HepG2 (cell line): ENCODE measurements at regions not wholly inside any gene's neighbourhood (a gene's known extent, or its start where the extent isn't known, plus 50 kb on each side); places are given as distances from the start of the nearest gene placed in this dataset.

Experiments
- ATAC-seq: fragments of 200-7000 bp; cut with Tn5 transposase; 3 replicates; pipeline ENCODE4 v1.9.1; 2020; ENCODE audit warnings: mild to moderate bottlenecking, moderate library complexity
- BruUV-seq: library from RNA; stranded (reverse); fragments of 400-500 nt; replicated peaks from 2 replicates; lab custom pipeline; 2021; lab: Mats Ljungman, UMichigan
- CTCF ChIA-PET: fragments of 300-600 bp; formaldehyde crosslinking; extraction: SDS; loops from one replicate; lab custom pipeline; 2021; ENCODE audit warnings: low total read pairs, inconsistent platforms, low intra/inter-chr PET ratio; lab: Yijun Ruan, JAX
- POLR2A ChIA-PET: fragments of 350-600 bp; sonication (Branson Sonifier 250); formaldehyde crosslinking; loops from one replicate; lab custom pipeline; 2020; ENCODE audit warnings: antibody characterized with exemption, inconsistent platforms; lab: Yijun Ruan, JAX
- DNase-seq: peaks from one replicate; pipeline ENCODE4 v3.0.0-alpha.2; 2015; ENCODE audit warnings: low spot score
- FAIRE-seq: peaks from 3 replicates; lab custom pipeline; 2011; peaks lifted over from hg19 to GRCh38; lab: Jason Lieb, UNC
- H2AFZ ChIP-seq: one replicate; pipeline ENCODE4 v1.6.1; 2011; ENCODE audit warnings: low read length, inconsistent platforms
- H3K27ac ChIP-seq: fragments of 300-600 bp; 3 replicates; pipeline ENCODE4 v1.8.0; 2011; ENCODE audit warnings: mixed run types, mild to moderate bottlenecking, mixed read lengths, low read length, inconsistent platforms; ENCODE audit not compliant: insufficient read depth; ENCODE audit errors: extremely low read length
- H3K27me3 ChIP-seq, 2 experiments: fragments of 200-600 bp in 1 of 2; 2 replicates in 1 of 2; 3 replicates in 1 of 2; pipeline versions ENCODE4 v1.6.0 to v1.8.0; 2011; ENCODE audit warnings: low read length in 2 of 2, mild to moderate bottlenecking in 2 of 2, moderate library complexity in 2 of 2, inconsistent platforms in 1 of 2; ENCODE audit not compliant: insufficient read depth in 2 of 2, control insufficient read depth in 1 of 2
- H3K36me3 ChIP-seq, 2 experiments: fragments of 200-600 bp in 1 of 2; replicated peaks in 1 of 2; 2 replicates in 1 of 2; 3 replicates in 1 of 2; pipeline versions ENCODE4 v1.5.1 to v1.8.0; 2011; ENCODE audit warnings: low read length in 2 of 2, inconsistent platforms in 1 of 2; ENCODE audit not compliant: insufficient read depth in 2 of 2, control insufficient read depth in 1 of 2
- H3K4me1 ChIP-seq: 2 replicates; pipeline ENCODE4 v1.5.1; 2012; ENCODE audit warnings: low read length, inconsistent platforms; ENCODE audit not compliant: insufficient read depth
- H3K4me2 ChIP-seq: 2 replicates; pipeline ENCODE4 v1.6.0; 2011; ENCODE audit warnings: low read depth, low read length, inconsistent platforms
- H3K4me3 ChIP-seq, 3 experiments: fragments of 200-600 bp in 1 of 3; sonication (generic), shearing (Covaris generic) in 1 of 3; replicated peaks in 1 of 3; 2 replicates each; pipeline ENCODE4 v1.5.1; 2011 to 2016; ENCODE audit warnings: low read length in 3 of 3, inconsistent platforms in 2 of 3, low read depth in 2 of 3, mild to moderate bottlenecking in 2 of 3, control low read depth in 1 of 3, mixed read lengths in 1 of 3; ENCODE audit not compliant: insufficient read depth in 1 of 3
- H3K79me2 ChIP-seq: one replicate; pipeline ENCODE4 v1.6.1; 2011; ENCODE audit warnings: low read length, inconsistent platforms; ENCODE audit not compliant: insufficient read depth
- H3K9ac ChIP-seq: 2 replicates; pipeline ENCODE4 v1.6.0; 2011; ENCODE audit warnings: mild to moderate bottlenecking, low read depth, low read length, inconsistent platforms; ENCODE audit not compliant: insufficient read depth
- H3K9me3 ChIP-seq: 2 replicates; pipeline ENCODE4 v1.5.1; 2012; ENCODE audit warnings: mild to moderate bottlenecking, low read length
- H4K20me1 ChIP-seq: 2 replicates; pipeline ENCODE4 v1.6.0; 2011; ENCODE audit warnings: inconsistent platforms, mild to moderate bottlenecking, low read length, moderate library complexity; ENCODE audit not compliant: insufficient read depth
- DMAP1 ChIP-seq: IDR thresholded peaks from 2 replicates; pipeline ENCODE4 v1.6.1; 2016
- HNRNPUL1 ChIP-seq: fragments of 200-400 bp; formaldehyde crosslinking; IDR thresholded peaks from 2 replicates; pipeline ENCODE4 v1.6.1; 2017; ENCODE audit warnings: low read depth, mild to moderate bottlenecking, low read length, moderate library complexity
- KLF15 ChIP-seq: sonication (generic); formaldehyde crosslinking; IDR thresholded peaks from 2 replicates; pipeline ENCODE4 v1.8.1; 2023; ENCODE audit warnings: borderline replicate concordance, mild to moderate bottlenecking, inconsistent platforms, missing genetic modification reagents, mixed read lengths
- MTF2 ChIP-seq: sonication (generic); formaldehyde crosslinking; IDR thresholded peaks from 2 replicates; pipeline ENCODE4 v1.5.0; 2020; ENCODE audit warnings: missing genetic modification reagents, borderline replicate concordance
- MXD4 ChIP-seq: IDR thresholded peaks from 2 replicates; pipeline ENCODE4 v1.6.1; 2016; ENCODE audit warnings: mild to moderate bottlenecking, missing biosample characterization, missing genetic modification reagents
- ONECUT2 ChIP-seq: sonication (generic); formaldehyde crosslinking; IDR thresholded peaks from 2 replicates; pipeline ENCODE4 v1.4.0; 2020; ENCODE audit warnings: missing genetic modification reagents
- PCBP2 ChIP-seq: fragments of 200-400 bp; formaldehyde crosslinking; optimal IDR thresholded peaks from 2 replicates; pipeline ENCODE3; 2018; ENCODE audit warnings: low read length, low read depth; ENCODE audit not compliant: poor library complexity, severe bottlenecking
- PREB ChIP-seq: sonication (generic); formaldehyde crosslinking; IDR thresholded peaks from 2 replicates; pipeline ENCODE4 v1.4.0; 2020; ENCODE audit warnings: missing genetic modification reagents
- RNF2 ChIP-seq: fragments of 450-650 bp; conservative IDR thresholded peaks from 2 replicates; pipeline ENCODE4 v1.6.1; 2016; ENCODE audit warnings: low read depth
- ZBTB20 ChIP-seq: sonication (generic); formaldehyde crosslinking; IDR thresholded peaks from 2 replicates; pipeline ENCODE4 v1.8.1; 2023; ENCODE audit warnings: missing genetic modification reagents, low read depth, mild to moderate bottlenecking, borderline replicate concordance
- ZBTB21 ChIP-seq: sonication (generic); formaldehyde crosslinking; IDR thresholded peaks from 2 replicates; pipeline ENCODE4 v1.4.0; 2020; ENCODE audit warnings: missing genetic modification reagents
- ZBTB7A ChIP-seq: sonication (generic); formaldehyde crosslinking; IDR thresholded peaks from 2 replicates; pipeline ENCODE4 v1.8.0; 2022; ENCODE audit warnings: mild to moderate bottlenecking, missing genetic modification reagents
- ZFP37 ChIP-seq: sonication (generic); formaldehyde crosslinking; IDR thresholded peaks from 2 replicates; pipeline ENCODE4 v1.4.0; 2020; ENCODE audit warnings: missing genetic modification reagents, borderline replicate concordance
- ZNF12 ChIP-seq: sonication (generic); formaldehyde crosslinking; IDR thresholded peaks from 2 replicates; pipeline ENCODE4 v1.5.0; 2020; ENCODE audit warnings: missing genetic modification reagents
- ZNF263 ChIP-seq: sonication (generic); formaldehyde crosslinking; IDR thresholded peaks from 2 replicates; pipeline ENCODE4 v1.4.0; 2020; ENCODE audit warnings: missing genetic modification reagents
- ZNF44 ChIP-seq: sonication (generic); formaldehyde crosslinking; IDR thresholded peaks from 2 replicates; pipeline ENCODE4 v1.5.1; 2020; ENCODE audit warnings: mild to moderate bottlenecking, missing genetic modification reagents
- ZNF556 ChIP-seq: sonication (generic); formaldehyde crosslinking; IDR thresholded peaks from 2 replicates; pipeline ENCODE4 v1.4.0; 2020; ENCODE audit warnings: mild to moderate bottlenecking, missing genetic modification reagents, borderline replicate concordance
- ZNF660 ChIP-seq: sonication (generic); formaldehyde crosslinking; IDR thresholded peaks from 2 replicates; pipeline ENCODE4 v1.5.1; 2020; ENCODE audit warnings: mild to moderate bottlenecking, low read depth, missing genetic modification reagents, borderline replicate concordance
- ZNF740 ChIP-seq: sonication (generic); formaldehyde crosslinking; IDR thresholded peaks from 2 replicates; pipeline ENCODE4 v1.4.0; 2020; ENCODE audit warnings: missing genetic modification reagents
- WGBS: methylation state at CpG from one replicate; pipeline ENCODE4 v1.1.6; 2017; ENCODE audit warnings: low lambda C conversion rate; 5-methylcytosine and 5-hydroxymethylcytosine counted together
- in situ Hi-C: cut with HindIII; loops from 2 replicates; pipeline ENCODE4 v1.10.0; 2017; ENCODE audit warnings: low pct_unique_long_range_greater_than_20kb; ENCODE audit not compliant: extremely low pct_ligation_motif_present
- intact Hi-C: fragments of 100-400 bp; cut with micrococcal nuclease; formaldehyde crosslinking; loops from one replicate; pipeline ENCODE4 v1.10.0; 2022; ENCODE audit not compliant: unreplicated experiment

- no peak overlapping the region for H3K27ac ChIP-seq
- in situ Hi-C loops (no loop called here), intact Hi-C loops (no loop called here)
- H3K4me3 ChIP-seq, result no peak overlapping the region
- H2AFZ ChIP-seq, result no peak overlapping the region
- BruUV-seq, result no TSS peak
- H3K9me3 ChIP-seq, result no peaks in the 10 kb centered on the region
- H3K4me1 ChIP-seq, result no peaks in the 10 kb centered on the region
- H4K20me1 ChIP-seq, result no peaks in the 10 kb centered on the region
- POLR2A ChIA-PET, result no interaction called here
- H3K36me3 ChIP-seq, result no peaks in the 10 kb centered on the region
- H3K9ac ChIP-seq, result no peak overlapping the region
- FAIRE-seq (no peak), DNase-seq (no peak), ATAC-seq (no peak)
- TF ChIP-seq ONECUT2 (CRISPR knock-in tag), result no peak
- no peak for TF ChIP-seq ZNF660 (CRISPR knock-in tag)
- H3K4me2 ChIP-seq, result no peak overlapping the region
- no peaks in the 10 kb centered on the region for H3K27me3 ChIP-seq
- CTCF ChIA-PET, result no interaction called here
- H3K79me2 ChIP-seq, result no peaks in the 10 kb centered on the region
Observed at GRCh38 chr4:112865443-112865842, 184.0 kb upstream of the ANK2 start.

GRCh38 chr4:112876316-112876715 lies 173.1 kb upstream of the ANK2 start:
- no peaks in the 10 kb centered on the region for H4K20me1 ChIP-seq
- H3K27me3 ChIP-seq, result no peaks in the 10 kb centered on the region
- DNase-seq (no peak), ATAC-seq (no peak), FAIRE-seq (no peak)
- WGBS, result 0% methylated on average over 2 of the region's 2 CpGs
- ChIA-PET CTCF (no interaction called here), POLR2A (no interaction called here)
- no peak overlapping the region for H3K27ac ChIP-seq
- no peak overlapping the region for H3K9ac ChIP-seq
- no peaks in the 10 kb centered on the region for H3K79me2 ChIP-seq
- TF ChIP-seq HNRNPUL1, result no peak
- TF ChIP-seq ZNF12 (CRISPR knock-in tag), result no peak
- no peak for TF ChIP-seq MTF2 (CRISPR knock-in tag)
- TF ChIP-seq DMAP1, result no peak
- no peak for TF ChIP-seq ZNF740 (CRISPR knock-in tag)
- TF ChIP-seq ZFP37 (CRISPR knock-in tag), result no peak
- TF ChIP-seq ZBTB20 (CRISPR knock-in tag), result no peak
- no peak for TF ChIP-seq RNF2
- TF ChIP-seq ZBTB21 (CRISPR knock-in tag), result no peak
- no peak for TF ChIP-seq PCBP2
- TF ChIP-seq ZNF263 (CRISPR knock-in tag), result no peak
- no peak for TF ChIP-seq PREB (CRISPR knock-in tag)
- no peak for TF ChIP-seq ZNF556 (CRISPR knock-in tag)
- no peak for TF ChIP-seq MXD4 (CRISPR knock-in tag)
- TF ChIP-seq KLF15 (CRISPR knock-in tag), result no peak
- no peak for TF ChIP-seq ZBTB7A
- TF ChIP-seq ZNF44 (CRISPR knock-in tag), result no peak
- no peak overlapping the region for H3K4me2 ChIP-seq
- H3K4me3 ChIP-seq, result no peak overlapping the region
- no peaks in the 10 kb centered on the region for H3K9me3 ChIP-seq
- no peaks in the 10 kb centered on the region for H3K4me1 ChIP-seq
- BruUV-seq, result no TSS peak
- H3K36me3 ChIP-seq, result no peaks in the 10 kb centered on the region
- in situ Hi-C loops, result no loop called here
- no peak overlapping the region for H2AFZ ChIP-seq
- intact Hi-C loops, result no loop called here
